H9 (cell line): ENCODE measurements at regions not wholly inside any gene's neighbourhood (a gene's known extent, or its start where the extent isn't known, plus 50 kb on each side); places are given as distances from the start of the nearest gene placed in this dataset.

Experiments used
- DNase-seq: peaks from one replicate; pipeline ENCODE4 v3.0.0-alpha.2; 2017
- H2AFZ ChIP-seq: one replicate; pipeline ENCODE4 v1.6.1; 2013; ENCODE audit warnings: mild to moderate bottlenecking, low read length, control low read depth, moderate library complexity
- H2AK5ac ChIP-seq: 2 replicates; pipeline ENCODE4 v1.6.1; 2013; ENCODE audit warnings: low read length, control low read depth, mixed read lengths; ENCODE audit not compliant: insufficient read length
- H2BK120ac ChIP-seq: one replicate; pipeline ENCODE4 v1.6.1; 2013; ENCODE audit warnings: low read depth, mild to moderate bottlenecking, low read length, control low read depth, inconsistent platforms; ENCODE audit not compliant: poor library complexity, severe bottlenecking
- H2BK12ac ChIP-seq: 2 replicates; pipeline ENCODE4 v1.6.1; 2013; ENCODE audit warnings: low read length, control low read depth, mixed read lengths, low read depth; ENCODE audit not compliant: insufficient read length
- H2BK15ac ChIP-seq: 2 replicates; pipeline ENCODE4 v1.6.1; 2013; ENCODE audit warnings: low read depth, low read length, control low read depth
- H2BK20ac ChIP-seq: one replicate; pipeline ENCODE4 v1.6.1; 2013; ENCODE audit warnings: low read depth, mild to moderate bottlenecking, low read length, control low read depth, inconsistent platforms; ENCODE audit not compliant: poor library complexity, severe bottlenecking
- H2BK5ac ChIP-seq: 2 replicates; pipeline ENCODE4 v1.6.1; 2013; ENCODE audit warnings: low read length, control low read depth, mixed read lengths; ENCODE audit not compliant: insufficient read length
- H3K14ac ChIP-seq: 2 replicates; pipeline ENCODE4 v1.6.1; 2013; ENCODE audit warnings: low read length, control low read depth; ENCODE audit not compliant: insufficient read depth
- H3K18ac ChIP-seq: 2 replicates; pipeline ENCODE4 v1.6.1; 2013; ENCODE audit warnings: low read depth, mild to moderate bottlenecking, mixed read lengths, low read length, control low read depth; ENCODE audit not compliant: insufficient read length
- H3K23ac ChIP-seq: 2 replicates; pipeline ENCODE4 v1.6.1; 2013; ENCODE audit warnings: low read length, control low read depth, mixed read lengths, low read depth; ENCODE audit not compliant: insufficient read length
- H3K23me2 ChIP-seq: 2 replicates; pipeline ENCODE4 v1.6.1; 2013; ENCODE audit warnings: low read depth, mild to moderate bottlenecking, mixed read lengths, low read length, control low read depth; ENCODE audit not compliant: insufficient read length, poor library complexity, severe bottlenecking
- H3K27ac ChIP-seq: 2 replicates; pipeline ENCODE4 v1.5.1; 2013; ENCODE audit warnings: low read length, control low read depth, mixed read lengths, low read depth; ENCODE audit not compliant: insufficient read length
- H3K27me3 ChIP-seq: 2 replicates; pipeline ENCODE4 v1.6.1; 2013; ENCODE audit warnings: low read length, control low read depth, inconsistent platforms; ENCODE audit not compliant: insufficient read depth
- H3K4ac ChIP-seq: 2 replicates; pipeline ENCODE4 v1.6.1; 2013; ENCODE audit warnings: low read depth, mild to moderate bottlenecking, control low read depth, inconsistent platforms, low read length, moderate library complexity
- H3K4me1 ChIP-seq: 2 replicates; pipeline ENCODE4 v1.6.1; 2013; ENCODE audit warnings: low read length, control low read depth, inconsistent platforms; ENCODE audit not compliant: insufficient read depth
- H3K4me2 ChIP-seq: 2 replicates; pipeline ENCODE4 v1.6.1; 2013; ENCODE audit warnings: low read length, control low read depth, mixed read lengths; ENCODE audit not compliant: insufficient read length, insufficient read depth
- H3K56ac ChIP-seq: 2 replicates; pipeline ENCODE4 v1.6.1; 2013; ENCODE audit warnings: low read depth, mild to moderate bottlenecking, mixed read lengths, low read length, control low read depth; ENCODE audit not compliant: insufficient read length
- H3K79me1 ChIP-seq: 2 replicates; pipeline ENCODE4 v1.6.1; 2013; ENCODE audit warnings: low read depth, mild to moderate bottlenecking, moderate library complexity, low read length, control low read depth, inconsistent platforms; ENCODE audit not compliant: insufficient read depth, poor library complexity, severe bottlenecking
- H3K79me2 ChIP-seq: 2 replicates; pipeline ENCODE4 v1.6.1; 2013; ENCODE audit warnings: low read length, control low read depth, inconsistent platforms; ENCODE audit not compliant: insufficient read depth
- H3K9ac ChIP-seq: 2 replicates; pipeline ENCODE4 v1.6.1; 2013; ENCODE audit warnings: low read length, control low read depth, mixed read lengths; ENCODE audit not compliant: insufficient read length; ENCODE audit errors: extremely low read depth
- H3K9me3 ChIP-seq: one replicate; pipeline ENCODE4 v1.6.1; 2013; ENCODE audit warnings: low read depth, low read length, inconsistent platforms; ENCODE audit not compliant: control insufficient read depth
- H3T11ph ChIP-seq: one replicate; pipeline ENCODE4 v1.6.1; 2013; ENCODE audit warnings: mild to moderate bottlenecking, low read length, control low read depth, inconsistent platforms
- H4K20me1 ChIP-seq: one replicate; pipeline ENCODE4 v1.6.1; 2013; ENCODE audit not compliant: control insufficient read depth, insufficient read length, insufficient read depth
- H4K5ac ChIP-seq: 2 replicates; pipeline ENCODE4 v1.6.1; 2013; ENCODE audit warnings: low read depth, mild to moderate bottlenecking, mixed read lengths, low read length, control low read depth; ENCODE audit not compliant: insufficient read length
- H4K8ac ChIP-seq: replicated peaks from 2 replicates; pipeline ENCODE4 v1.6.1; 2013; ENCODE audit warnings: low read length, control low read depth, mixed read lengths, low read depth; ENCODE audit not compliant: insufficient read length
- H4K91ac ChIP-seq: 2 replicates; pipeline ENCODE4 v1.6.1; 2013; ENCODE audit warnings: low read depth, mild to moderate bottlenecking, moderate library complexity, mixed read lengths, low read length, control low read depth; ENCODE audit not compliant: insufficient read length
- H3K27ac Mint-ChIP-seq, 3 experiments: 2 replicates in 2 of 3; 3 replicates in 1 of 3; pipeline ENCODE4 v1.8.0; 2020 to 2021; ENCODE audit warnings: mixed read lengths in 3 of 3, mild to moderate bottlenecking in 1 of 3, moderate library complexity in 1 of 3
- H3K27me3 Mint-ChIP-seq: 2 replicates; pipeline ENCODE4 v1.8.0; 2021; ENCODE audit warnings: low read depth, mild to moderate bottlenecking, moderate library complexity, mixed read lengths
- H3K36me3 Mint-ChIP-seq, 3 experiments: 2 replicates in 2 of 3; 3 replicates in 1 of 3; pipeline ENCODE4 v1.8.0; 2020 to 2021; ENCODE audit warnings: low read depth in 3 of 3, mixed read lengths in 3 of 3; ENCODE audit not compliant: insufficient read depth in 1 of 3
- H3K4me1 Mint-ChIP-seq, 2 experiments: 2 replicates each; pipeline ENCODE4 v1.8.0; 2020; ENCODE audit warnings: mixed read lengths in 2 of 2
- H3K4me3 Mint-ChIP-seq, 2 experiments: 2 replicates in 1 of 2; 3 replicates in 1 of 2; pipeline ENCODE4 v1.8.0; 2020 to 2021; ENCODE audit warnings: mild to moderate bottlenecking in 2 of 2, mixed read lengths in 2 of 2, moderate library complexity in 1 of 2
- H3K9me3 Mint-ChIP-seq, 2 experiments: 2 replicates in 1 of 2; 3 replicates in 1 of 2; pipeline ENCODE4 v1.8.0; 2020; ENCODE audit warnings: mild to moderate bottlenecking in 2 of 2, mixed read lengths in 2 of 2, moderate library complexity in 1 of 2
- WGBS: extraction: QIAGEN DNeasy Blood & Tissue Kit; methylation state at CpG from one replicate; pipeline ENCODE4 v1.1.7; 2013; ENCODE audit warnings: missing lambda C conversion rate, low lambda C conversion rate, mixed read lengths; ENCODE audit not compliant: insufficient read length; ENCODE audit errors: extremely low coverage; 5-methylcytosine and 5-hydroxymethylcytosine counted together
- TF ChIP-seq, protein P1 (sequence below): fragments of 200-600 bp; sonication (generic); conservative IDR thresholded peaks from 3 replicates; pipeline ENCODE4 v1.8.0; 2021; ENCODE audit warnings: antibody characterized with exemption, mild to moderate bottlenecking

- Histone ChIP-seq H3K56ac (no peak overlapping the region), H3K79me1 (no peaks in the 10 kb centered on the region), H4K5ac (no peak overlapping the region), H3K27me3 (no peaks in the 10 kb centered on the region), H3K4me2 (no peak overlapping the region), H2BK5ac (no peak overlapping the region), H4K8ac (no peak overlapping the region), H3K18ac (no peak overlapping the region), H2BK12ac (no peak overlapping the region), H3K9me3 (no peaks in the 10 kb centered on the region), H3K27ac (no peak overlapping the region), H4K20me1 (peaks cover 5% of the 10 kb centered on the region), H2BK15ac (no peak overlapping the region), H3K79me2 (no peaks in the 10 kb centered on the region), H3K23me2 (no peaks in the 10 kb centered on the region), H3K4me1 (no peaks in the 10 kb centered on the region), H4K91ac (no peak overlapping the region), H2AK5ac (no peak overlapping the region), H3T11ph (no peak overlapping the region), H2BK120ac (no peak overlapping the region), H2BK20ac (no peak overlapping the region), H3K23ac (no peak overlapping the region), H3K9ac (no peak overlapping the region), H3K14ac (no peak overlapping the region), H3K4ac (no peak overlapping the region), H2AFZ (no peak overlapping the region)
- no CpG with 5 or more reads among the region's 2 CpGs for WGBS
- no peak for DNase-seq
- no peaks in the 10 kb centered on the region; a peak in 2 of 7 replicates for H3K36me3 Mint-ChIP-seq
- peaks cover 6 to 23% of the 10 kb centered on the region in 2 experiments; a peak in 3 of 4 replicates for H3K4me1 Mint-ChIP-seq
- no peaks in the 10 kb centered on the region; the same call in 1 of the 2 replicates for H3K27me3 Mint-ChIP-seq
- no peak overlapping the region for H3K4me3 Mint-ChIP-seq
- TF ChIP-seq, protein P1, sequence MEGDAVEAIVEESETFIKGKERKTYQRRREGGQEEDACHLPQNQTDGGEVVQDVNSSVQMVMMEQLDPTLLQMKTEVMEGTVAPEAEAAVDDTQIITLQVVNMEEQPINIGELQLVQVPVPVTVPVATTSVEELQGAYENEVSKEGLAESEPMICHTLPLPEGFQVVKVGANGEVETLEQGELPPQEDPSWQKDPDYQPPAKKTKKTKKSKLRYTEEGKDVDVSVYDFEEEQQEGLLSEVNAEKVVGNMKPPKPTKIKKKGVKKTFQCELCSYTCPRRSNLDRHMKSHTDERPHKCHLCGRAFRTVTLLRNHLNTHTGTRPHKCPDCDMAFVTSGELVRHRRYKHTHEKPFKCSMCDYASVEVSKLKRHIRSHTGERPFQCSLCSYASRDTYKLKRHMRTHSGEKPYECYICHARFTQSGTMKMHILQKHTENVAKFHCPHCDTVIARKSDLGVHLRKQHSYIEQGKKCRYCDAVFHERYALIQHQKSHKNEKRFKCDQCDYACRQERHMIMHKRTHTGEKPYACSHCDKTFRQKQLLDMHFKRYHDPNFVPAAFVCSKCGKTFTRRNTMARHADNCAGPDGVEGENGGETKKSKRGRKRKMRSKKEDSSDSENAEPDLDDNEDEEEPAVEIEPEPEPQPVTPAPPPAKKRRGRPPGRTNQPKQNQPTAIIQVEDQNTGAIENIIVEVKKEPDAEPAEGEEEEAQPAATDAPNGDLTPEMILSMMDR = no peak
- H3K9me3 Mint-ChIP-seq = no peaks in the 10 kb centered on the region
- H3K27ac Mint-ChIP-seq = peak overlapping the region in 1 of 3 experiments; percentile 52; a peak in 1 of 7 replicates
Observed at GRCh38 chr12:111183094-111183493, 185.8 kb downstream of the PHETA1 start.
